Stimulated activated CD8-positive, alpha-beta memory T cell treated with anti-CD3 and anti-CD28 coated beads, Interleukin-7, amount 100 ng/mL, for 1 hour (primary cell): ENCODE measurements at regions not wholly inside any gene's neighbourhood (a gene's known extent, or its start where the extent isn't known, plus 50 kb on each side); places are given as distances from the start of the nearest gene placed in this dataset.
"Not testable (repeated sequence)": the region's sequence is repeated elsewhere in the genome, so short reads cannot be mapped to it uniquely, and the experiment has no call there.

Experiments
- DNase-seq, 2 donors: peaks; one replicate each; pipeline ENCODE4 v3.0.0-alpha.2; 2020; ENCODE audit warnings: low read depth in 2 of 2

DNA sequence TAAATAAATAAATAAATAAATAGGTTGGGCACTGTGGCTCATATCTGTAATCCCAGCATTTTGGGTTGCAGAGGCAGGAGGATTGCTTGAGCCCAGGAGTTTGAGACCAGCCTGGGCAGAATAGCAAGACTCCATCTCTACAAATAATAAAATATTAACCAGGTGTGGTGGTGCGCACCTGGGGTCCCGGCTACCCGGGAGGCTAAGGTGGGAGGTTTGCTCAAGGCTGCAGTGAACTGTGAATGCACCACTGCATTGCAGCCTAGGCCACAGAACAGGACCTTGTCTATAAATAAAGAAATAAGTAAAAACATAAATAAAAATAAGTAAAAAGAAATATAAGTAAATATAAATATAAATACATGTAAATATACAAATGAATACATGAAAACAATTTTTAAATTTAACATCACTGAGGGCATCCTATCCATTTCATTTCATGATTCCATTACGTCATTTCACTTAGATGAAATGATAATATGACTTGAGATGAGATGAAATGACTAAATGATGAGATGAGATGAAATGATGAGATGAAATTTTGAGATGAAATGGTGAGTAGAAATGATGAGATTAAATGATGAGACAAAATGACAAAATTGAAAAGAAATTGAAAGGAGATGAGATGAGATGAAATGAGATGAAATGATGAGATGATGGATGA lies 233.4 kb downstream of the GOLGA6L6 start:
- not testable (repeated sequence) for DNase-seq

DNA sequence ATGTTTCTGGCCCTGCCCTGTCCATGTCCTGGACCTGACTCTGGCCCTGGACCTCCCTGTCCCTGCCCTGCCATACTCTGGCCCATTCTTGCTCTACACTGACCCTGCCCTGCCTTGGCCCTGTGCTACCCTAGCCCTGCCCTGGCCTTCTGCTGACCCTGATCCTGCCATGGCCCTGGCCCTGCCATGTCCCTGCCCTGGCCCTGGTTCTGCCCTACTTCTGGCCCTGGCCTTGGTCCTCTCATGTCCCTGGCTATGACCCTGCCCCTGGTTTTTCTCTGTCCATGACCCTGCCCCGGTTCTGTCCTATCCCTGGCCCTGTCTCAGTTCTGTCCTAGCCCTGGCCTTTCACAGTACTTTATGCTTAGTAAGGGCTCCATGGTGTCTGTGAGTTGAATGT lies 234.5 kb downstream of the GOLGA6L6 start:
- not testable (repeated sequence) for DNase-seq

DNA sequence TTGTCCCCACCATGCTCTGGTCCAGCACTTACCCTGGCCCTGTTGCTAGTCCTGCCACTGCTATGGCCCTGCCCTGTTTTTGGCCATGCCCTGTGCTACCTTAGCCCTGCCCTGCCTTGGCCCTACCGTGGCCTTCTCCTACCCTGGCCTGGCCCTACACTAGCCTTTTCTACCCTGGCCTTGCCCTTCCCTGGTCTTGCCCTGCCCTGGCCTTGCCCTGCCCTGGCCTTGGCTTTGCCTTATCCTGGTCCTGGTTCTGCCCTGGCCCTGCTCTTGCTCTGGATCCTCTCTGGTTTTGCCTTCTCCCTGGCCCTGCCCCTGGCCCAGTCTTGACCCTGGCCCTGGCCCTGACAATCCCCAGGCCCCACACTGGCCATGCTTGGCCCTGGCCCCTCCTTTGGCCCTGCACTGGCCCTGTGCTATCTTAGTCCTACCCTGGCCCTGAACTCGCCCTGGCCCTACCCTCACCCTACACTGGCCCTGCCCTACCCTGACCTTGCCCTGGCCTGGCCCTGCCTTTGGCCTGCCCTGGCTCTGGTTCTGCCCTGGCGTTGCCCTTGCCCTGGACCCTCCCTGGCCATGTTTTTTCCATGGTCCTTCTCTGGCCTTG lies 235.0 kb downstream of the GOLGA6L6 start:
- DNase-seq: not testable (repeated sequence)

DNA sequence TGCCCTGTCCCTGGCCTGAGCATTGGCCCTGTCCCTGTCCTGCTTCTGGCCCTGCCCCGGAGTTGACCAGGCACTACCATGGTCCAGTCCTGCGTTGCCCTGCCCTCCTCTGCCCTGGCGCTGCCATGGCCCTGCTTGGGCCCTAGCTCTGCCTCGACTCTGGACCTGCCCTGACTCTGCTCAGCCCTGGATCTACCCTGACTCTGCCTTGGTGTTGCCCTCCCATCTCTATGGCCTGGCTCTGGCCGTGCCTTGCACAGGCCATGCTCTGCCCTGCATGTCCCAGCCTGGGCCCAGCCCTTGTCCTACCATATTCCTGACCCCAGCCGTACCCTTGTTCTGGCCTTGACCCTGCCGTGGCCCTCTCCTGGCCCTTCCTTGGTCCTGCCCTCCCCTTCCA lies 235.7 kb downstream of the GOLGA6L6 start:
- not testable (repeated sequence) for DNase-seq

DNA sequence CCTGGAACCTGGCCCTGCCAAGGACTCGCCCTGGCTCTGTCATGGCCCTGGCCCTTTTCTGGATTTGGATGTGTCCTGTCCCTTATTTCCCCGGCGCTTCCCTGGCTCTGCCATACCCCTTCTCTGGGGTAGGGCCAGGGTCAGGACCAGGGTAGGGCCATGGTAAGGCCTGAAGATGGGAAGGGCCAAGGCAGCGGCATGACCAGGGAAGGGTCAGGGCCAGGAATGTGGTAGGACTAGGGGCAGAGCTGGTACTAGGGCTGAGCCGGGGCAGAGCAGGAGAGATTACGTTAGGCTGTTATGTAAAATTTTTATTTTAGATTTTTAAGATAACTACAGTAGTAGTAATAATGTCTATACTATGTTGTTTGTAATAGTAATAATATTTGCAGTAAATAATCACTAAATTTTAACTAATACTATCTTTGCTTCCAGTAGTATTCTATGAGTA lies 236.6 kb downstream of the GOLGA6L6 start:
- not testable (repeated sequence) for DNase-seq

DNA sequence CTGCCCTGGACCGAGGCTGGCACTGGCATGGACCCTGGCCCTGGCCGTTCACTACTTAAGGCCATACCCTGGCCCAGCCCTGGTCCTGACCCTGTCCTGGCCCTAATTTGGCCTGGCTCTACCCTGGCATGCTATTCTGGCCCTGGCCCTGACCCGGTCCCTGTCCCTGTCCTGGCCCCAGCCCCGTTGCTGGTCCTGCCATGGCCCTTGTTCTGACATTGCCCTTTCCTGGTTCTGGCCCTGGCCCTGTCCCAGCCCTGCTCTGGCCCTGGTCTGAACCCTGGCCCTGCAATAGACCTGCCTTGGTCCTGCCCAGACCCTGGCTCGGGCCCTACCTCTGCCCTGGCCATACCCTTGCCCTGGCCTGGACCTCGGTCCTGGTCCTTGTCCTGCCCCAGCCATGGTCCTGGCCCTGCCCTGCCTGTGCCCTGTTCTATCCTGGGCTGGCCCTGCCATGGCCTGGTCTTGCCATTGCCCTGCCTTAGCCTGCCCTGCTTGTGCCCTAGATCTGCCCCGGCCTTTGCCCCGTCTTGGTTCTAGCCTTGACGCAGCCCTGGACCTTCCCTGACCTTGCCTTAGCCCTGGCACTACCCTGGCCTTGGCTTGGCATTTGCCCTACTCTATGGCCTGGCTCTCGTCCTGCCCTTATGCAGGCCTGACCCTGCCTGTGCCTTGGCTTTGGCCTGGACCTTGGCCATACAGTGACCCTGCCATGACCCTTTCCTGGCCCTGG lies 237.2 kb downstream of the GOLGA6L6 start:
- not testable (repeated sequence) for DNase-seq

DNA sequence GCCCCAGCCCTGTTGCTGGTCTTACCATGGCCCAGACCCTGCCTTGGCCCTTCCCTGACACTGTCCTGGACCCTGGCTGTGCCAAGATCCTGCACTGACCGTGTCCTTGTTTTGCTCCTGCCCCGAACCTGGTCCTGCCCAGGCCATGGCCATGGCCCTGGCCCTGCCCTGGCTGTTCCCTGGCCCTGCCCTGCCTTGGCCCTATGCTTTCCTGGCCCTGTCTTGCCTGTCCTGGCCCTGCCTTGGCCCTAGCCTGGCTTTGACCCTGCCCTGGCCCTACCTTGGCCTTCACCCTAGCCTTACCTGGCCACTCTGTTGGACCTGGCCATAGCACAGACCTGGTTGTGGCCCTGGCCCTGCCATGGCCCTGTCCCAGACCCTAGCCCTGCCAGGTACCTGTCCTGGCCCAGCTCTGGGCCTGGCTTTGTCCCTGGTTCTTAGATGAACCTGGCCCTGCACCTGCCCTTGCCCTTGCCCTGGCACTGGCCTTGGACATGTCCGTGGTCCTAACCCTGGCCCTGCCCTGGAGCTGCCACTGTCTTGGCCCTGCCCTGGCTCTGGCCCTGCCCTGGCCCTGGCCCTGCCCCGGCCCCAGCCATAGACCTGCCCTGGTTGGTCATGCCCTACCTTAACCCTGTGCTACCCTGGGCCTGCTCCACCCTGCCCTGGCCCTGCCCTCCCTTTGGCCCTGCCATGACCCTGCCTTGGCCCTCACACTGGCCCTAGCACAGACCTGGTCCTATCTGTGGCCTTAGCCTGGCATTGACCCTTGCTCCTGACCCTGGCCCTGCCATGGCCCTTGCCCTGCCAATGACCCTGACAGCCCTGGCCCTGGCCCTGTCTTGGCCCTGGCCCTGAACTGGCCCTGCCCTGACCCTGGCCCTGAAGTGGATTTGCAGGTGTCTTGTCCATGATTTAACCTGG lies 238.1 kb downstream of the GOLGA6L6 start:
- DNase-seq: not testable (repeated sequence)

DNA sequence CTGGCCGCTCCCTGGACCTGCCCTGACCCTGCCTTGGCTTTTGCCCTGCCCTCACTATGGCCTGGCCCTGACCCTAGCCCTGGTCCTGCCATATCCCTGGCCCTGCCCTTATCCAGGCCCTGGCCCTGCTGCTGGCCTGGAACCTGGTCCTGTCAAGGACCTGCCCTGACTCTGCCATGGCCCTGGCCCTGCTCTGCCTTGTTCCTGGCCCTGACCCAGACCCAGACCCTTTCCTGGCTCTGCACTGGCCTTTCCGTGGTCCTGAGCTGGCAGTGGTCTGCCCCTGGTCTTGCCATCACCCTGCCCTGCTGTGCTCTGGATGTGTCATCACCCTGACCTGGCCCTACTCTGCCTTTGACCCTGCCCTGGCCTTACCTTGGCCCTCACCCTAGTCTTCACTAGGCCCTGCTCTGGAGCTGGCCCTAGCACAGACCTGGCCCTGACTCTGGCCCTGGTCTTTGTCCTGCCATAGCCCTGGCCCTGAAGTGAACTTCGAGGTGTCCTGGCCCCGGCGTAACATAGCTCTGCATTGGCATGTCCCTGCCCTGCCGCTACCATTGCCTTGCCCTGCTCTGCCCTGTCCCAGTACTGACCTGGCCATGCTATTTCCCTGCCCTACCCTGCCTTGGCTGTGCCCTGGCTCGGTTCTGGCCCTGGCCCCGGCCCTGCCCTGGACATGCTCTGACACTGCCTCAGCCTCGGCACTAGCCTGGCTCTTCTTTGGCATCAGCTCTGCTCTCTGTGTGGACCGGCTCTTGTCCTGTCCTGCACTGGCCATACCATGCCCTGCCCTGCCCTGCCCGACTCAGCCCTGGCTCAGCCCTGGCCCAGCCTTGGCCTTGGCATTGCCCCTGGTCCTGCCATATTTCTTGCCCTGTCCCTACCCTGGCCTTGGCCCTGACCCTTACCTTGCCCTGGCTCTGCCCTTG lies 239.2 kb downstream of the GOLGA6L6 start:
- not testable (repeated sequence) for DNase-seq

DNA sequence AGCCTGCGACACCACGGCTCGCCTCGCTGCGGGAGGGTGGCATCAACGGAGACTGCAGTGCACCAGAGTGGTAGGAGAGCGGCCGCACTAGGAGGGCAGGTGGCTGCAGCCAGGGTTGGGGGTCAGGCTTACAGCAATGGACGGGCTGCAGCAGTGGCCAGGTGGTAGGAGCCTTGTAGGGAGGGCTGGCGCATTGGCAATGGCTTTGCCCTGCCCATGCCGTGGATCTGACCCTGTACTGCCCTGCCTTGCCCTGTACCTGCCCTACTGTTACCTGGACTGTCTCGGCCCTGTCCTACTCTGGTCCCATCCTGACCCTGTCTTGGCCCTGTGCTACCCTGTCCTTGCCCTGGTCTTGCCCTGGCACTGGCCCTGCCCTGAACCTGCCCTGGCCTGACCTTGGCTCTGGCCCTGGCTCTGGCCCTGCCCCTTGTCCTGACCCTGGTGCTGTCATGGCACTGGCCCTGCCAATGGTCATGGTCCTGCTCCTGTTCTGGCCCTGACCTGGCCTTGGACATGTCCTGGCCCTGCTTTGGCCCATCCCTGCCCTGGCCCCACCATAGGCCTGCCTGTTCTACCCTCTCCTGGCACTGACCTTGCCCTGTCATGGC lies 240.0 kb downstream of the GOLGA6L6 start:
- not testable (repeated sequence) for DNase-seq

DNA sequence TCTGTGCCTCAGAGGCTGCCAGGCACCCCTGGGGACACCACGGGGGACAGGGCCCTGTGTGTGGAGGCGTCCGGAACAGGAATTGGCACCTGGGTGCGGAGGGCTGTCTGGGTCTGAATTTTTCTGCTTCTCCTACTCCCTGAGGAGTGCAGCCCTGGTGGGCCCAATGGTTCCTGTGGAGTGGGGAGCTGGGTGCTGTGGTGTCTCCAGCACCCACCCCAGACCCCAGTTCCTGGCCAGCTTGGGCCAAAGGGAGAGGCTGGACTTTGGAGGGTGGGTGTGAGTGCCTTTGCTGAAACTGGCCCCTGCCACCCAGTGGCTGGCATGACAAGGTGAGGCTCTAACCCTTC lies 240.6 kb downstream of the GOLGA6L6 start:
- not testable (repeated sequence) for DNase-seq

DNA sequence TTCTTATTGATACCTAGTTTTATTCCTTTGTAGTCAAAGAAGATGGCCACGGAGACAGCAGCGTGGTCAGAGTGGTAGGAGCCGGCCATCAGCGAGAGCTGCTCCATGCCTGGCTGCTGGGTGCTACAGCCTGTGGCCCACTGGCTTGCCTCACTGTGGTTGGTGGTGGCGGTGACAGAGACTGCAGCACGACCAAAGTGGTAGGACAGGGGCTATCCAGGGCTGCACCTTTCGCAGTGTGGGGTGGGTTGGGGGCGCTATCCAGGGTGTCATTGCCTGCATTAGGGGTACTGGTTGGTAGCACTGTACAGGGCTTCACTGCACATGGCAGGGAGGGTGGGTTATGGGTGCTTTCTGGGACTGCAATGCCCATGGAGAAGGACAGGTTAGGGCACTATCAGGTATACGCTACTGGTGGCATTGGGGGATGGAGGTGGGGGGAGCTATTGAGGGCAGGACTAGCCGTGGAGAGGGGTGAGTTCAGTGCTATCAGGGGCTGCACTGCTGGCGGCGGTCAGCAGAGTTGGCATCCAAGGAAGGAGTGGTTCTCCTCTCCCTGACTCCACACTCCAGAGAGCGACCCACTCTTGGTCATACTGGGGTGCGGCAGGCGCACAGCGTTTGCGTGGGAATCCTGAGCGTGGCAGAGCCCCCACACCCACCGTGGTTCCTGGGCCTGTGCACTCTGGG lies 241.1 kb downstream of the GOLGA6L6 start:
- not testable (repeated sequence) for DNase-seq

DNA sequence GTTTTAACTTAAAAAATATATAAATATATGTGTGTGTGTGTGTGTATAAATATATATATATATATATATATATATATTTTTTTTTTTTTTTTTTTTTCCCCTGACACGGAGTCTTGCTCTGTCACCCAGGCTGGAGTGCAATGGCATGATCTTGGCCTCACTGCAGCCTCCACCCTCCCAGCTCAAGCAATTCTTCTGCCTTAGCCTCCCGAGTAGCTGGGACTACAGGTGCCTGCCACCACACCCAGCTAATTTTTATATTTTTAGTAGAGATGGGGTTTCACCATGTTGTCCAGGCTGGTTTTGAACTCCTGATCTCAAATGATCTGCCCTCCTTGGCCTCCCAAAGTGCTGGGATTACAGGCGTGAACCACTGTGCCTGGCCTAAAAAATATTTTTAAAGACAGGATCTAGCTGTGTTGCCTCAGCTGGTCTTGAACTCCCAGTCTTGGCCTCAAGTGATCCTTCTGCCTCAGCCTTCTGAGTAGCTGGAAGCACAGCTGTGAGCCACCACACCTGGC lies 243.9 kb downstream of the GOLGA6L6 start:
- DNase-seq: not testable (repeated sequence)

DNA sequence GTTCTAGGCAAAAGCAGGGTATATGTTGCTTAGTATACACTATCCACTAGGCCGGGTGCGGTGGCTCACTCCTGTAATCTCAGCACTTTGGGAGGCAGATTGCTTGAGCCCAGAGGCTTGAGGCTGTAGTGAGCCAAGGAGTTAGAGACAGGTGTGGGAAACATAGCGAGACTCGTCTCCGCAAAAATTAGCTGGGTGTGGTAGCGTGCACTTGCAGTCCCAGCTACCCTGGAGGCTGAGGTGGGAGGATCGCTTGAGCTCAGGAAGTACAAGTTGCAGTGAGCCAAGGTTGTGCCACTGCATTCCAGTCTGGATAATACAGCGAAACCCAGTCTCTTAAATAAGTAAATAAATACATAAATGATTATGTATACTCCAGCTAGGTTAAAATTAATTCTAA lies 245.3 kb downstream of the GOLGA6L6 start:
- DNase-seq: not testable (repeated sequence)

DNA sequence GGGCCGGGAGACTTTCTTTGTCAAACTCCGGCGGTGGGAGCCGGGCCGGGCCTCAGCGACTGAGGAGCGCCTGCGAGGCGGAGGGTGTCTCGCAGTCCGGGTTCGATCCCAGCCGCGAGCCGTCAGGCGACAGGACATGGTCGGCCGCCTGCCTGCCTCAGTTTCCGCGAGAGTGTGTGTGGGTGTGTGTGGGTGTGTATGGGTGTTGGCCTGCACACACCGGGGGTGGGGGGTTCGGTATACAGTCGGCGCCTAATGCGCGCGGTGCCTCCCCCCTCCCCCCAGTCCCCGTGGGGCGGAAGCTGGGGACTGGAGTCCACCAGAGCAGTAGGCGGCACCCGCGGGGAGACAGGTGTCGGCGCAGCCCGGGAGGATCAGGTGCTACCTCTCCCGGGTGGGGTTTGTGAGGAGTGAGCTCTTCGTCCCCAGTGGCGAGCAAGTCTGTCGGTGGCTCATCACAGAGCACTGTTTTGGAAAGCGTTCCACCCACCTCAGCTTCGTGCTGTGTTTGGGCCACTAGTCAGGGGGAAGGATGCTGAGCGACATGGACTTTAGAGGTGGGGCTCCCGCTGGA lies 246.3 kb downstream of the GOLGA6L6 start:
- DNase-seq: no peak

DNA sequence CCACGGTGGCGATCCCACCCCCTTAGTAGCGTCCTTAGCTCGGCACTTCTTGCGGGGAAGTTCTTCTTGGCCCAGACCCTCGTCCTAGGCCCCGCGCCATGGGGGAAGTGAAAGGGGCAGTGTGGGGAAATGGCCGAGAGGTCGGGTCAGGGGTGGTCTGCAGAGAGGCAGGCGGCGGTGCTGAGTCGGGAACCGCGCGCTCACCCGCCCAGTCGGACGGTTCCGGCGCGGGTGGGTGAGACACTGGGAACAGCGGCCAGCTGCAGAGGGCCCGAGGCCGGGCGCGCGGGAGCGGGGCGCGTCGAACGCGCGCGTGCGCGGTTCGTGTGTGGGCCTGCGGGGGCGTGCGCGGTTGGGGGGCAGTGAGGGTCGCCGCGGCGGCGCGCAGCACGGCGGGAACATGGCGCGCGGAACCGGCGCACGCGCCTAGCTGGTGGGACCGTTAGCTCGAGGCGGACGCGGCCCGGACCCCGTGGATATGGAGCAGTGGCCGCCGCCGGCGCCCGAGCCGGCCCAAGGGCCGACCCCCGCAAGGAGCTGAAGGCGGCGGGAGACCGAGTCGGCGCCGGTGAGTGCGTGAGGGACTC lies 246.9 kb downstream of the GOLGA6L6 start:
- no peak for DNase-seq

DNA sequence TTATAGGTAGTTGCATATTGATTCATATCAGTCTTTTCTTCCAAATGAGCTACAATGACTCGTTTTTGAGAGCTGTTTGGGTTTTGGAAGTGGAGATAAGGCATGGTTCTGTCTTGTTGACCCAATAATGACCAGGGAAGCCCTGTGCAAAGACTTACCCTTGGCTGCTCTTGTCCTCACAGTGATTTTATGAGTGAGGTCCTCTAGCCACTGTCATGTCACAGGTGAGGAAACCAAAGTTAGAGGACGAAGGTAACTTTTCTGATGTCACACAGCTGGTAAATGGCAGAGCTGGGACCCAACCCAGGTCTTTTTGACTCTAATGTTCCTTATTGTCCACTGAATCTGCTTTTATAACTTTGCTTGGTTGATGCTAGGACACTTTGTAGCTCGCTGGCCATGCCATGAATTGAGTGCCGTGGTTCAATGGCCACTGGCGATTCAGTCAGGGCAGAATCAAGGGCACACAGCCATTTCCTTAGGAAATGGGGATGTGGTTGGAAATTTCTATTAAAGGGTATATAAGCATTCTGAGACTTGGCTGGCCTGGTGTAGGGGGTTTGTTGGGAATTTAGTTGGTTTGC lies 249.1 kb downstream of the GOLGA6L6 start:
- not testable (repeated sequence) for DNase-seq

DNA sequence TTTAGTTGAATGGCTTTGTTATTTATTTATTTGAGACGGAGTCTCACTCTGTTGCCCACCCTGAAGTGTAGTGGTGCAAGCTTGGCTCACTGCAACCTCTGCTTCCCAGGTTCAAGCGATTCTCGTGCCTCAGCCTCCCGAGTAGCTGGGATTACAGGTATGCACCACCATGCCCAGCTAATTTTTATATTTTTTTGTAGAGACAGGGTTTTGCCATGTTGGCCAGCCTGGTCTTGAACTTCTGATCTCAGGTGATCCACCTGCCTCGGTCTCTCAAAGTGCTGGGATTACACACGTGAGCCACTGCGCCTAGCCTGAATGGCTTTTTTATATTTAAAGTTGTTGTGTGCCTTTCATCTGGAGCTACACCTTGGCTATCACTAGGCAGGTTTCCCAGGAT lies 250.0 kb downstream of the GOLGA6L6 start:
- not testable (repeated sequence) for DNase-seq

DNA sequence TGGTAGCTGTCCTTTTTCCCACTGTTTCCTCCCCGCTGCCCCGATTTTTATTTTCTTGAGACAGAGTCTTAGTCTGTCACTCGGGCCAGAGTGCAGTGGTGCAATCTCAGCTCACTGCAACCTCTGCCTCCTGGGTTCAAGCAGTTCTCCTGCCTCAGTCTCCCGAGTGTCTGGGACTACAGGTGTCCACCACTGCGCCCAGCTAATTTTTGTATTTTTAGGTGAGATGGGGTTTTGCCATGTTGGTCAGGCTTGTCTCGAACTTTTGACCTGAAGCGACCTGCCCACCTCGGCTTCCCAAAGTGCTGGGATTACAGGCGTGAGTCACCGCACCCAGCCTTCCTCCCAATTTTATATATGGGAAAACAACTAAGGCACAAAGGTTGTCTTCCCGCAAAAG lies 251.0 kb downstream of the GOLGA6L6 start:
- not testable (repeated sequence) for DNase-seq
